Non-pigmented ciliary epithelial cell (primary cell): ENCODE measurements at regions not wholly inside any gene's neighbourhood (a gene's known extent, or its start where the extent isn't known, plus 50 kb on each side); places are given as distances from the start of the nearest gene placed in this dataset.

Source experiments
- DNase-seq: peaks from one replicate; pipeline ENCODE4 v3.0.0-alpha.2; 2010; ENCODE audit warnings: low read depth

- DNase-seq = no peak
Measured at GRCh38 chr11:116255321-116255953, 517.4 kb downstream of the BUD13 start.

GRCh38 chr11:116250155-116250554, 522.6 kb downstream of the BUD13 start:
- no peak for DNase-seq

DNA sequence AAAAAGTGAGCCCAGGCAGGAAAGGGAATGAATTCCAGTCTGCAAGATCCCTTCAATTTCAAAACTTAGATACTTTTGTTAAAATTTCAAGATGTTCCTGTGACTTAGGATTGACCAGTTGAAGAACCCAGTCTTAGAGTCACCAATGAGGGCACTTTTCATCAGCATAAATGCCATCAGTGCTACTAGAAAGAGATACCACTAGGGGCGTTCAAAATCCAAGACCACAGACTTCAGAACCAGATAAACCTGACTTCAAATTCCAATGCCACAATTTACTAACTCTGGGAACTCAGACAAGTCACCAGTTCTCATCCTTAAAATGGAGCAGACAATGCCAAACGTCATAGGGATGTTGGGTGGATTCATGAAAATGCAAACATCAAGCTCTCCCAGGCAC, 523.2 kb downstream of the BUD13 start:
- no peak for DNase-seq

DNA sequence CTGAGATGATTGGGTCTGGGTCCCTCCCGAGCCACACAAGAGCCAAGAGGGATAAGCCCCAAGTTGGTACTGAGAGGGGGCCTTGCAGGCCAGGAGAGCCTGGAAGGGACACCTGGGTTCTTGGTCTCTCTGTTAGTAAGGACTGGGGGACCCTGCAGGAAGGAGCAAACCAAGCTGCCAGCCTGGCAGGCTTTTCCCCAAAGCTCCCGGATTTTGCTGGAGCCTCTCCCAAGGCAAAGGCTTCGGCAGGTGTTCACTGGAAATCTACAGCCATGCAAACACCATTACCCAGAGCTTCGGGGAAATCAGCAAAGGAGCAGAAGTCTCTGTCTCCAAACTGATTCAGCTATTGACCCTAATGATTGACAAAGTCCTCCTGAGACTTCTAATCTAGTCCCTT, 527.9 kb downstream of the BUD13 start:
- DNase-seq = no peak

DNA sequence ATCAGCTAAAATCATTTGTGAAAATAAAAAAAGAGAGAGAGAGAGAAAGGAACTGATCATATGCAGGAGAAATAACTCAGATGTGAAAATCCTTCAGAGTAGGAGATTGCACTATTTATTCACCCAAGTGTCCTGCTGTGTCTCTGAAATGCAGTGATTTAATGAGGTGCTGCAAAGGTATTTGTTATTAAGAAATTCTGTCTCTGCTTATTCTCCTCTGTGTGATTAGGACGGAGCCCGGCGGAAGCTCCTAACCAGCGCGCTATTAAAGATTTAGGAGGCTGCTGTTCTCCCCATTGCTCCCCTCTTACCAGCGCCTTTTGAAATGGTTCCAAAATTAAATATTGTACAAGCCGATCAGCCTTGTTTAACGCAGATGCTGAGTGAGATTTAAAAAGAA, 528.3 kb downstream of the BUD13 start:
- DNase-seq = no peak

- DNase-seq = no peak
Measured at GRCh38 chr11:116243991-116244390, 528.8 kb downstream of the BUD13 start.

DNA sequence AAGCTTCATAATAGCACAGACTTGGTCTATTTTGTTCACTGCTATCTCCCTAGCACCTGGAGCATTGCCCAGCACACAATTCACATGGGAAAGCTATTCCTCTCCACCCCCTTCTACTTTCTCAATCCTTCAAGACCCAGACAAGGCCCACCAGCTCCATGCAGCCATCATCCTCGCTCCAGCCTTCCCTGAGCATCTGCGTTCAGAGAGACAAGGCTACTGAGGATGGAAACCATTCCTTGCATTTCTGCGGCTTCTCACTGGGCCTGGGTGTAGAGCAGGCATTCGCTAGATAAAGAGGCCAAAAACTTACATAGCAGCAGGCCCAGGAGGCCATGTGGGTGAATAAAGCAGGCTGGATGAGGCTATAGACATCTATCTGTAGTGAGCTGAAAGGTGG, 530.8 kb downstream of the BUD13 start:
- no peak for DNase-seq

DNA sequence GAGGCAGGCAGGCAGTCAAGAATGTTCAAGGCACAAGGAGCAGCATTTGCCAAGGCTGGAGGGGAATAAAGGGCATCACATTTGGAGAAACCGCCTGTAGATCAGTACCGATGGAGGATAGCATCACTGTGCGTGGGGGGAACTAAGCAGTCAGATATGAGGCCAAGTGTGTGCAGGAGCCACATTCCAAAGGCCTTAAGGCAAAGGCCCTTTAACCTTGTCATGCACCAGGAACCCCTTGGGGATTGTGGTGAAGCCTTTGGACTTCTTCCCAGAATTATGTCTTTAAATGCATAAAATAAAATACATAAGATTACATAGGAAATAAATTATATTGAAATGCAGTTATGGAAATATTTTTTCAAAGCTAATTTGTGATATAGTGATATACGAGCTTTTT, 532.1 kb downstream of the BUD13 start:
- no peak for DNase-seq

DNA sequence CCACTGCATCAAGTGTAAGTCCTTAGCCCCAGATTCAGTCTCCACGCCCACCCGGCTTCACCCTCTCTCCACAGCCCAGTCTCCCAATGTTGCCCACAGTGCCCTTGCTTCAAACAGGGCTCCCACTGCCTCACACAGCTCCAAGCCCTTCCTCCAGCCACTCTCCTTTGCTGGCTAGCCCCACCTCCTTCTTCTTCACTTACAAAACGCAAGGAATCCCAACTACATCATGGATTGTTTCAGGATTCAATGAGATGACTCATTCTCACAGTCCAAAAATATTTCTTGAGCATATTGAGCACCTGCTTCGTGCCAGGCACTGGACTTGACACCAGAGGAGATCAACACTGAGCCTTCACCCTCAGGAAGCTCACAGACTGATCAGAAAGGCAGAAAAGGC, 533.5 kb downstream of the BUD13 start:
- no peak for DNase-seq

DNA sequence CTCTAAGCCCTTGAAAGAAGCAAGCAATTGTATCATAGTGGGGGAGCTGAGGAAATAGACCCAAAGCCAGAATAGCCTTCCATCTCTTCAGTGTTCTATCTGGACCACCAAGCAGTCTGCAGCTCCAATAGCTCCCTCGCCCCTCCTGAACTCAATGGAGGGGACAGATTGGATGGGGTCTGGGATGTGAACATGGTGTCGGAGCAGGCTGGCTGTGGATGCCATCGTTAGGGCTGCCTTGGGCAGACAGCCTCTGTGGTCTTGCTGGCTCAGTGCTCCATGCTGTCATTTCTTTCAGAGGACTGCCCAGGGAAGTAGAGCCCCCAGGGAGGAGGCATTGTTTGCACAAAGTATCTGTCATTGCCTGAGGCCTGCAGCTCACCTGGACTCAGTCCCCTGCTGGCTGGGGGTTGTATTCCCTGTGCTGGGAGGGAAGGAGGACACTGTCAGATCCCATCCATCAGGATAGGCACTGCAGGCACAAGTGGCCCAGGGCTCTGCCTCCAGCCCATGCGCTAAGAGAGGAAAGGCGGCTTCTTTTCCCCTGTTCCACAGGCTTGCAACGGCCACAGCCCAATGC, 537.7 kb downstream of the BUD13 start:
- no peak for DNase-seq

GRCh38 chr11:116233561-116233960, 539.2 kb downstream of the BUD13 start:
- no peak for DNase-seq

- no peak for DNase-seq
Measured at GRCh38 chr11:116232364-116232828, 540.4 kb downstream of the BUD13 start.

- no peak for DNase-seq
Measured at GRCh38 chr11:116231543-116231942, 541.2 kb downstream of the BUD13 start.

DNA sequence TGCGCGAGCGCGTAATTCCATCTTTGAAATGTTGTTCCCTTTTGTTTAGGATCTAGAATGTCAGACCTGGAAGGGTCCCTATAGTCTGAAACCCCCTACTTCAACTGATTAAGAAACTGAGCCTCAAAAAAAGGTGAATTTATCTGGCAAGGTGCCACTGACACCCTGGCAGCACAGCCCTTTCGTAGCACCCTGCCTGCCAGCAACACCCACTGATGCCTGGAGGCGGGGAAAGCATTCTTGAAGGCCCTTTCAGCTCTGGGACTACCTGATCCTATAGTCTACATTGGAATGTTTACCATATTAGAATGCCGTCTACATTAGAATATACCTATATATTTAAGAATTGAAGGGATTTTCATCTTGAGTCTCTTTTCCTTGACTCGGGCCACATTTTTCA, 542.3 kb downstream of the BUD13 start:
- no peak for DNase-seq

GRCh38 chr11:116229236-116229970, 543.4 kb downstream of the BUD13 start:
- DNase-seq = no peak

DNA sequence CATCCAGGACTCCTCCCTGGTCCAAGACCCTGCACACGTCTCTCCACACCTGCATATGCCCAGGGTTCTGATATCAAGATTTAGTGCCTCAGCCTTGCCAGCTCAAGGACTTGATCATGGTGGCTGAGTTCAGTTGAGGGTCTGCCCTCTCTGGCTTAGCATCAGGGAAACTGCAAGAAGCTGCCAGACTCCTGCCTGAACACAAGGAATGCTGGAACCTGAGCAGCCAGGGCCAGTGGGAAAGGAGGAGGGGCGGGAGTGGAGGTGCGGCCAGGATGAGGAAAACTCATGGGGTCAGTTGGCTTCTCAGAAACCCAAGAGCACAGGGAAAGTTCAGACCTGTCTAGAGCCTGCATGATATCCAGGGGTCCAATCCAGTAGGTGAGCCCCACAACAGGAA, 546.1 kb downstream of the BUD13 start:
- no peak for DNase-seq

DNA sequence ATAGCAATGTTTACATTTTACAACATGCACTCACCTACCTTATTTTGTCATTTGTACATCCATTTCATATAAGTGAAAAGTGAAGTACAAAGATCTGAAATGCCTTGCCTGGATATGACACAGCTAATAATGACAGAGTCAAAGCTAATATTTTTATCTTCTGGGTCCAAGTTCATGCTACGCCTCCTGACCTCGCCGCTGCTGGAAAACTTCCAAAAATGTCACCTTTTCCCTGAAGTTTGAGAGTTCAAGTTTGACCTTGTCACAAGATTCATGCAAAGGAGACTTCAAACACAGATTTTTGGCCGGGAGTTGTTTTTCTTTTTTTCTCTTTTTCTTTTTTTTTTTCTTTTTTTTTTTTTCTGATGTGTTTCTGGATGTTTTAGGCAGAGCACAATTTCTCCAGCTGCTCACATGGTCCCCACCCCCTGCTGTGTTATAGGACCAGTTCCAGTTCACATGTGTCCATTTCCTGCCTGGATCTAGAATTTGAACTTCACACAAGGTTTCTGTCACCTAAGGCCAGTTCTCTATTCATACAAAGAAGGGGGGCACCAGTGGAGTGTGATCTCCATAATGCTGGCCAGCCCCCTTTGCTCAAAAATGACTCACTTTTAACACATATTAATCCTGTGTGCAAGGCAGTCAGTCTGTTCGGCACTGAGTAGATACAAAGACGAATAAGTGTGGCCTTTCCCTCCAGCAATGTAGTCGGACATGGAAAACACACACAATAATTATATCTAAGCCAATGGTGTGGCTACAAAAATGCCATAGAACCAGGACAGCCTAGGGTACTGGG, 546.8 kb downstream of the BUD13 start:
- no peak for DNase-seq

DNA sequence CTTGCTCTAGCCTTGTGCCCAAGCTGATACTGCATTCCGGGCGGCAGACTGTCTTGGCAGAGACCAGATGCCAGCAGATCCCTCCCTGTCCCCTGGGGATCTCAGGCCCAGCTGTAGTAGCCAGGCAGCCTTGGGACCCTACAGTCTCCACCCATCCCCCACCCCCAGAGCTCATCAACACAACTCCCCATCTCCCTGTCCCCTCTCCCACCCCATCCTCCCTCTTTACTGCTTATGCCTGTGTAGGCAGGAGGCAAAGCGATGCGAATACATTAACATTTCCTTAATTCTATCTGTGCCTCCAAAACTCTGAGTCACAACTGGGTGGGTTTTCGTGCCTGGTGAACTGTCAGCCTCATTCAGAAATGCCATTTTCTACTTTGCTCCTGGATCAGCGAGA, 547.6 kb downstream of the BUD13 start:
- no peak for DNase-seq

DNA sequence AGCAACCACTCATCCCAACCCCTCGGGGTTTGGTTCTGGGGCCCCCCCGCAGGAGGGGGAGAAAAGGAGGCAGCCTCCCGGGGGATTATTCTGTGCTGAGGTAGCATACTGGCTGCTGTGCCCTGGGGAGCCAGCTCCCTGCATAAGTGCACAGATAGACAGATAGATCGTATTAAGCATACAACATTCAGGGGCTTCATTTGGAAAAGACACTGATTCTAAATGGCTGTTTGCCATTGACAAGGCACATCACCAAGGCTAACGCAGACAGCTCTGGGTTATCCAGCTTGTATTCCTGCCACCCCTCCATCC, 547.9 kb downstream of the BUD13 start:
- no peak for DNase-seq

DNA sequence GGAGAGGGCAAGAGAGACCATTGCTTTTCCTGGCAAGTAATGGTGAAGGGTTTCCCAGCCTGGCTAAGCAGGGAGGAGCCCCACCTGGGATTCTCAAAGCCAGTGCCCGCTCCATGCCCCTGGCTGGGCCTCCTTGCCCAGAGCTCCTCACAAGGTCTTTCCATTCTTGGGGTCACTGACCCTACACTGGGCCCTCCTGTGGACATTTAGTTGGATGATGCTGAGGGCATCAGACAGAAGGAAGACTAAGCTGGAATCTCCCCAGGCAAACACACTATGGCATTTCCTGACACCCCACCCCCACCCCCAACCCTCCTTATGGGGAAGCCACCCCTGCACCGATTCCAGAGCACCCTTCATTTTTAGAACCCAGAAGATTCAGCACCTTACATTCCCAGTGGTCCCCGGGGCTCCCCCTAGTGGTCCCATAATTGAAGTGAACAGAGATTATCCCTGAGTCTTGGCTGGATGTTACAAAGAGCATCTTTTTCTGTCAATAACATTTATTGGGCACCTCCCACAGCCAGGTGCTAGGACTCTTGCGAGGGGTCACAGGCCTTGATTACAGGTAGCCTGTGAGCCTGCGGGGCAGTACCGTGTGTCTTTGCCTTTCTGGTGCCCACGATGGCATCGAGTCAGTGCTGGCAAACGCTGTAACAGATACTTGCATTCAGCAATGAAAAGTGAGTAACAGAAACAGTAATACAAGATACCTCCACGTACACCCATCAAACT, 548.5 kb downstream of the BUD13 start:
- DNase-seq = no peak

DNA sequence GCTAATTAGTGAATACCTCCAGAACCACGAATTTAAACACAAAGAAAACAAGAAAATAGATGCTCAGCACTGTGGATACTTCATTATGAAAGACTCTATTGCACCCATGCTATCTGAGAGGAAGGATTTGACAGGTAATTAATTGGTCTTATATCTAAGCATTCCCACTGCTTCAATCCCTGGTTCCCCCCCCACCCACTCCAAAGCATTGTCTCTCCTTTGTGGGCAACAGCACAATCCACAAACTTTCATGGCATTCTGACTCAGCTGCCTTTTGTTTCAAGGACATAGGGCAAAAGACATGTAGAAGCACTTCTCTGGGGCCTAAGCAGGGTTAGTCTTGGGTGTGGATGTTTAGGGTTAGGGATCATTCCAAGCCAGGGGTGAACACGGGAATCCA, 551.4 kb downstream of the BUD13 start:
- DNase-seq = no peak

- DNase-seq = no peak
Measured at GRCh38 chr11:116219171-116219635, 553.6 kb downstream of the BUD13 start.
